ENCODE measurements at regions not wholly inside any gene's neighbourhood (a gene's known extent, or its start where the extent isn't known, plus 50 kb on each side); places are given as distances from the start of the nearest gene placed in this dataset.

DNA sequence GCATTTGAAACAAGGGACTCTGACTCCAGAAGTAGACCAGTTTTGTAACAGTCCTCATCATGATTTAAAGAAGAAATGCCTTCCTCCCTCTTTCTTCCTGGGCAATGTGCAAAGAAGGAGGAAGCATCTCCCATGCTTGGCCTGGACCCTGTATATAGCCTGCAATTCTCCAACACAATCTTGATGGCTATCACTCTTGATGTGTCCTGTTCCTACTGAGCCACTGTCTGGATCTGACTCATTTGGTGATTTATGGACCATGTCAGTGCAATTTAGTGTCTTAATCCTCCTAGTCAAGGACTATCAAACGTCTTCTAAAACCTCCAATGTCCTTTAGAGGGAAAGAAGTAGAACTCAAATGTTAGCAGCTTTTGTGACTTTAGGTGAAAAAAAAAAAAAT, 697.3 kb downstream of the TLR4 start:
- no peak for DNase-seq (ENCODE audit: low read depth)
- H3K36me3 ChIP-seq (ENCODE audit: control insufficient read depth, insufficient read depth, low read length) = no peaks in the 10 kb centered on the region
- CTCF ChIA-PET = no interaction called here
- no peak overlapping the region for H3K4me3 ChIP-seq (ENCODE audit: low read depth, low read length)
- TF ChIP-seq, protein P1, sequence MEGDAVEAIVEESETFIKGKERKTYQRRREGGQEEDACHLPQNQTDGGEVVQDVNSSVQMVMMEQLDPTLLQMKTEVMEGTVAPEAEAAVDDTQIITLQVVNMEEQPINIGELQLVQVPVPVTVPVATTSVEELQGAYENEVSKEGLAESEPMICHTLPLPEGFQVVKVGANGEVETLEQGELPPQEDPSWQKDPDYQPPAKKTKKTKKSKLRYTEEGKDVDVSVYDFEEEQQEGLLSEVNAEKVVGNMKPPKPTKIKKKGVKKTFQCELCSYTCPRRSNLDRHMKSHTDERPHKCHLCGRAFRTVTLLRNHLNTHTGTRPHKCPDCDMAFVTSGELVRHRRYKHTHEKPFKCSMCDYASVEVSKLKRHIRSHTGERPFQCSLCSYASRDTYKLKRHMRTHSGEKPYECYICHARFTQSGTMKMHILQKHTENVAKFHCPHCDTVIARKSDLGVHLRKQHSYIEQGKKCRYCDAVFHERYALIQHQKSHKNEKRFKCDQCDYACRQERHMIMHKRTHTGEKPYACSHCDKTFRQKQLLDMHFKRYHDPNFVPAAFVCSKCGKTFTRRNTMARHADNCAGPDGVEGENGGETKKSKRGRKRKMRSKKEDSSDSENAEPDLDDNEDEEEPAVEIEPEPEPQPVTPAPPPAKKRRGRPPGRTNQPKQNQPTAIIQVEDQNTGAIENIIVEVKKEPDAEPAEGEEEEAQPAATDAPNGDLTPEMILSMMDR (IDR thresholded peaks at IDR 0.05; ENCODE audit: insufficient read depth, low read depth, low read length) = no peak
- H3K27me3 ChIP-seq (ENCODE audit: control insufficient read depth, insufficient read depth, low read length) = no peaks in the 10 kb centered on the region
- POLR2A ChIA-PET = no interaction called here

GRCh38 chr9:118414676-118415075, 710.5 kb downstream of the TLR4 start:
- TF ChIP-seq, protein P1 (IDR thresholded peaks at IDR 0.05; ENCODE audit: insufficient read depth, low read depth, low read length) = no peak
- no peaks in the 10 kb centered on the region for H3K36me3 ChIP-seq (ENCODE audit: control insufficient read depth, insufficient read depth, low read length)
- no peak for DNase-seq (ENCODE audit: low read depth)
- ChIA-PET POLR2A (no interaction called here), CTCF (no interaction called here)
- no peaks in the 10 kb centered on the region for H3K27me3 ChIP-seq (ENCODE audit: control insufficient read depth, insufficient read depth, low read length)
- H3K4me3 ChIP-seq (ENCODE audit: low read depth, low read length) = no peak overlapping the region

GRCh38 chr9:118418887-118419565, 714.8 kb downstream of the TLR4 start:
- TF ChIP-seq, protein P1 (IDR thresholded peaks at IDR 0.05; ENCODE audit: insufficient read depth, low read depth, low read length) = no peak
- no peak for DNase-seq (ENCODE audit: low read depth)
- ChIA-PET POLR2A (no interaction called here), CTCF (no interaction called here)
- Histone ChIP-seq H3K36me3 (ENCODE audit: control insufficient read depth, insufficient read depth, low read length) (no peaks in the 10 kb centered on the region), H3K4me3 (ENCODE audit: low read depth, low read length) (no peak overlapping the region), H3K27me3 (ENCODE audit: control insufficient read depth, insufficient read depth, low read length) (no peaks in the 10 kb centered on the region)

- CTCF ChIA-PET = interaction anchor here (1.3 kb wide), 1 partner anchor 15 kb away, joined by 3 read pairs; no protein-coding TSS in a partner anchor
- DNase-seq (ENCODE audit: low read depth) = no peak
- POLR2A ChIA-PET = no interaction called here
- TF ChIP-seq, protein P1 (IDR thresholded peaks at IDR 0.05; ENCODE audit: insufficient read depth, low read depth, low read length) = no peak
- no peaks in the 10 kb centered on the region for H3K36me3 ChIP-seq (ENCODE audit: control insufficient read depth, insufficient read depth, low read length)
- no peak overlapping the region for H3K4me3 ChIP-seq (ENCODE audit: low read depth, low read length)
- no peaks in the 10 kb centered on the region for H3K27me3 ChIP-seq (ENCODE audit: control insufficient read depth, insufficient read depth, low read length)
Observed at GRCh38 chr9:118419676-118420075, 715.5 kb downstream of the TLR4 start.

DNA sequence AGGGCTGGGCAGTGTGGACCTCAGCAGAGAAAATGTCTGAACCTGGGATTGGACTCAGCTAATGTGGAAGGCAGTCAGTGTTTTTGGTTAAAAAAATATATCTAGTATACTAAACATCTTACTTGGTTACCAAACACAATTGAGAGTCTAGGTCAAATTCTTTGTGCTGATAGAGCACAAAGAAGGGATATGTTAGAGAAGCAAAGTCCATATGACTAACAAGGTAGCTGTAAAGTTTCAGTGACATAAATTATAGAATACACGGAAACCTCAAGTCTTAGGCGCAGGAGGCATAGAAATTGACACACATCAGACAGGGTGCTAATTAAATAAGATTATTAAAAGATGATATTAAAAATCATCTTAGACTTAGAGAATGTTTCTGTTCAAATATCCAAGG, 718.3 kb downstream of the TLR4 start:
- TF ChIP-seq, protein P1 (IDR thresholded peaks at IDR 0.05; ENCODE audit: insufficient read depth, low read depth, low read length) = no peak
- no peaks in the 10 kb centered on the region for H3K27me3 ChIP-seq (ENCODE audit: control insufficient read depth, insufficient read depth, low read length)
- DNase-seq (ENCODE audit: low read depth) = no peak
- no peaks in the 10 kb centered on the region for H3K36me3 ChIP-seq (ENCODE audit: control insufficient read depth, insufficient read depth, low read length)
- ChIA-PET POLR2A (no interaction called here), CTCF (no interaction called here)
- no peak overlapping the region for H3K4me3 ChIP-seq (ENCODE audit: low read depth, low read length)

All from BJ (cell line).